T-helper 1 cell treated with Interleukin-12 subunit alpha and Interleukin-12 subunit beta and Interleukin-4 antibody, amounts not matched to agents 30 ng/mL and 1 ng/mL, for 36 hours (primary cell): ENCODE measurements at regions not wholly inside any gene's neighbourhood (a gene's known extent, or its start where the extent isn't known, plus 50 kb on each side); places are given as distances from the start of the nearest gene placed in this dataset.
"Not testable (repeated sequence)": the region's sequence is repeated elsewhere in the genome, so short reads cannot be mapped to it uniquely, and the experiment has no call there.

ENCODE experiments used
- intact Hi-C: fragments of 100-400 bp; cut with micrococcal nuclease; formaldehyde crosslinking; loops from one replicate; pipeline ENCODE4 v1.15.1; 2024

- intact Hi-C loops, result no loop called here
These were observed 159.4 kb upstream of the KBTBD8 start for GRCh38 chr3:66838704-66839103.

GRCh38 chr3:66839508-66839907 lies 158.6 kb upstream of the KBTBD8 start:
- intact Hi-C loops, result no loop called here

- intact Hi-C loops, result not testable (repeated sequence)
These were observed 155.2 kb upstream of the KBTBD8 start for GRCh38 chr3:66842761-66843464.

GRCh38 chr3:66851894-66852613 lies 146.1 kb upstream of the KBTBD8 start:
- intact Hi-C loops, result no loop called here

DNA sequence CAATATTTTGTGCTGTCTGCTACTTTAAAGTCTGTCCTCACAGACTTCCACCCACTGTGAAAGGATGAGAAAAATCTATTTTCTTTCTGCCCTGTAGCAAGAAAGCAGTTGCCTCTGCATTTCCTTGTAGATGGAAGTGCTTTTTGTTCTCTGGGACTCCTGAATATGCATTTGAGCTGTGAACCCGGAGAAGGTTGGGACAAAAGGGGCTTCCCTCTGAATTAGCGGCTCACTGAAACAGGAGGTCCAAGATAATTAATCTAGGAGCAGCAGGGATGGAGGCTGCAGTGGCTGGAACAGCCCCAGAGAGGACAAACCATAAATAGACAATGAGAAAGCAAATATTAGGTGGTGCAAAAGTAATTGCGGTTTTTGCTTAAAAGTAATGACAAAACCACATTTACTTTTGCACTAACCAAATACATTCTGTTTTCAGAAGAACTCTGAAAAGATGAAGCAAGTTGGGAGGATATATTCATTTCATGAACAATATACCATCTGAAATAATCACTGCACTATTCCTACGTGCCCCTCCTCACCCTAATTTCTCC lies 143.4 kb upstream of the KBTBD8 start:
- intact Hi-C loops, result no loop called here

DNA sequence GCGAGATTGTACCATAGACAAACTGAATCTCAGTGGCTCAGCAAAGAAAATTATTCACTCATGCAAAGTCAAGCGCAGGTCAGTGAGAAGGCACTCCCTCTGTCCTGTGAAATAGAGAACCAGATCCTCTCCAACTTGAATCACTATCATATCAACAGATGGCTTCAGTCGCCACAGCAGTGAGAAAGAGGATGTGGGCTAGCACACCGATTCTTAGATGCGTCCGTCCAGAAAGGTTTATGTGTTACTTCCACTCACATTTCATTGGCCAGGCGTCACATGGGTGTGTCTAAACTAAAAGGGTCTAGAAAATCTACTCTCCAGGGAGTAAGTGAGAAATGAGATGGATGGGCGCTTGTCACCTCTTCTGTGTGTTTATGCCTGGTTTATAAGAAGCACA lies 141.6 kb upstream of the KBTBD8 start:
- intact Hi-C loops, result no loop called here

DNA sequence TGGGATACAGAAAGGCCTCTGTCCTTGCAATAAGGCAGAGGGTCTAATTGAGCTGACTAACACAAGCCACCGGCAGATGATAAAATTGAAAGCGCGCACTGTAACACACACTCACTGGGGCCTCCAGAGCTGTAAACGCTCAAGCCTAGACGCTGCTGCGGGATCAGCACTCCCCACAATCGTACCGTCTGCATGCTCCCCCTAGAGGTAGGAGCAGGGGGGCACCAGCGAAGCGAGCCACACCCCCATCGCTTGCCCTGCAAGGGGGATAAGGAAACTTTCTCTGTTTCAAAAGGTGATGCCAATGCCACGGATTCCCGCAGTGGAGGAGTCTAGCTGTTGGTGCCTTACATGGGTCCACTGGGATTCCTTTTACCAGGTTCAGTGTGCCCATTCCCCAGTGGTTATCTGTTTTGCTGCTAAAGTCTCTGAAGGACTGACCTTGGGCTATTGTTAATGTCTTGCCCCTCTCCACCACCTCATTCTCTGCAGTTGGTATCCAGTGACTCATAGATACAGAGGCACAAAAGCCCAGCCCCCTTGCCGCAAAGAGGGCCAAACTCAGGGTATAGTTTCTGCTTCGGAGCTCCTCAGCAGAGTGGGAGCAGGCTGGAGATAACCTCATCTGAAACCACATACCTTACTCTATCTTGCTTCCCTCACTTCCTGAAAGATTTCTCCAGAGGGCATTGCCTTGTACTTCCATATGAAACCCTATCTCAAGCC lies 139.3 kb upstream of the KBTBD8 start:
- intact Hi-C loops, result no loop called here

DNA sequence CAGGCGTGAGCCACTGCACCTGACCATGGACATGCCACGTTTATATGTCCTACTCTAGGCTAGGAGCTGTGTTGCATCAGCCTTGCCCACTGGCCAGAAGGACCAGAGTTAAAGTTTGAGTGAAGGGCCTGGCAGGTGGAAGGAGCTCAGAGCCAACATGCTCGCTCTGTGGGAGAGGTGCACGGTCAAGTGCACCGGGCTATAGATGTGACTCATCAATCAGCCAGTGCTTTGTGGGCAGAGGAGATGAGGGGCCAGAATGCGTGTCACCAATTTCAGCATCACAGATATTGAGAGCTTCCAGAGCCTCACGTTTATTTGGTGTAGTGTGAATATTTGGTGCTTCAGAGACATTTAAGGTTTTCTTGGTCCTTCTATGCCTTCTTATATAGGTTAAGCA lies 137.3 kb upstream of the KBTBD8 start:
- intact Hi-C loops, result no loop called here

- intact Hi-C loops, result no loop called here
These were observed 134.6 kb upstream of the KBTBD8 start for GRCh38 chr3:66863205-66864111.

- intact Hi-C loops, result no loop called here
These were observed 113.4 kb upstream of the KBTBD8 start for GRCh38 chr3:66884659-66885058.

- intact Hi-C loops, result no loop called here
These were observed 112.6 kb upstream of the KBTBD8 start for GRCh38 chr3:66885326-66886000.

DNA sequence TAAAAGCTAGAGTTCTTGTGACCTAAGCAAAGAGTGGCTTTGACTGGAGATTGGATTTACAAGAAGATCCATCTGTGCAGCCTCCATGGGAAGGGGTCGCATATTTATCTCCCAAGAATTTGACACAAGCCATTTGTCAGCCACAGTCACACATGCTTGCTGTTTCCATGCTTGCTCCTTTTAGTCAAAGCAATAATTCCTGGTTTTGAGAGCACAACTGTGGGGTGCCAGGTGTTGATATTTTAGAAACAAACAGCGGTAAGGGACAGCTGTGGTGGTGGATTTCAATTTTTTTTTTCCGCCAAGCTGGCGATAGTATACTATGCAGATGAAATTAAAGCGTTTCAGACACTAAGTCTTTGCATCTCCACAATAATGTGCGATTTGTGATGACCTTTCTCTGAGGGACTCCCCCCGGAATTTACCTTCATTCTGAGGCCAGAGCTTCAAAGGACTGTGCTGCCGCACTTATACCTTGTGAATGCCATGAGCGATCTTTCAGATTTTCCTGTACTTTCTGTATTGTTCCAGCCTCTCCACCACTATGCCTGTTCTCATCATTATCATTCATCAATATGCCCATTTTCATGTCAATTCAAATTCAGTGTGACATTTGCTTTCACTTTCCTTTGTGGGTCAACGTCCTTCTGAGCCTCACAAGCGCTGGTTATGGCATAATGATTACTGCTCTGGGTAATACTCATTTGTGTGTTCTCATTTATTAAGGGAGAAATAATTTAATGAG lies 108.2 kb upstream of the KBTBD8 start:
- intact Hi-C loops, result no loop called here

- intact Hi-C loops, result no loop called here
These were observed 100.0 kb upstream of the KBTBD8 start for GRCh38 chr3:66898155-66898554.

- intact Hi-C loops, result no loop called here
These were observed 93.8 kb upstream of the KBTBD8 start for GRCh38 chr3:66904336-66904735.

DNA sequence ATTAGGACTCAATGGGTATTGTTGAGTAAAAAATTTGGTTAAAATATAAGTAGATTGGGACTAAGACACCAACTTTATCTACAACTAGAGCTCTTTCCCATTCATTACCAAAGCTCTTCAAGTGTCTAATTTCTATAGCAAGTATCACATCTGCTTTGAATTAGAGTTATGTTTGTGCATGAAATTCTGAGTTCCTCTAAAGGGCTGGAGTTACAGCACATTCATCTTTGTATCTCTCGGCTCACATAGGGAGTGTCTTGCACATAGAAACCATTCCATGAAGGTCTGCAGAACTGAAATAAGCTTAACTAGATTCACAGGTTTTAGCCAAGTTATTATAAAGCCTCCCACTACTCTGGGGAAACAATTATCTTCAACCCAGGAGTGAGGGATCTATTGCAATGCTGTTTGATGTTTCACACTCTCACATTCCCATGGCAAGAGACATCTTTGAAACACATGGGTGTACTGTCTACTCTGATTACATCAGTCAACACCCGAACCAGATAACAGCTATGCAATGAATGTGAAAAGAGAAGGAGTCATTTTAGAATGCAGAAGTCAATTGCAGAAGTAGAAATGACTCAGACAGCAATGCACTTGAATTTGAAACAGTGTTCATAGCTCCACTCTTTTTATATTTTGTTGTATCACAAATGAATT lies 93.1 kb upstream of the KBTBD8 start:
- intact Hi-C loops, result no loop called here

DNA sequence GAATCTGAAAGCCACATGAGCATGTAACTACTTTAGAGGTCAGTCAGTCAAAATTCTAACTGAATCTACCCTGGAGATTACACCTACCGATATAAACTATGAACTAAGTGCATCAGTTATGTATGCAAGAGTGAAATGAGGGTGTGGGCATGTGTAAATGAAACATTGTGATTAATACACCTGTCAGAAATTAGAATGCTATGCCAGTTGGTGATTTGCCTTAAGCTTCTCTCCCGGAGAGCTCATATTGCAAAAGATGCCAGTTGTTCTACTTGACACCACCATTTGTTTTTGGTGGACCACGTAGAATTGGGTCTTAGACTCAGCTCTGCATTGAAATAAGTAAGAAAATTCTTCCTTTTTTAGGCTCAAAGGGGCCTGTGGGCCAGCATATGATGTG lies 91.0 kb upstream of the KBTBD8 start:
- intact Hi-C loops, result no loop called here

DNA sequence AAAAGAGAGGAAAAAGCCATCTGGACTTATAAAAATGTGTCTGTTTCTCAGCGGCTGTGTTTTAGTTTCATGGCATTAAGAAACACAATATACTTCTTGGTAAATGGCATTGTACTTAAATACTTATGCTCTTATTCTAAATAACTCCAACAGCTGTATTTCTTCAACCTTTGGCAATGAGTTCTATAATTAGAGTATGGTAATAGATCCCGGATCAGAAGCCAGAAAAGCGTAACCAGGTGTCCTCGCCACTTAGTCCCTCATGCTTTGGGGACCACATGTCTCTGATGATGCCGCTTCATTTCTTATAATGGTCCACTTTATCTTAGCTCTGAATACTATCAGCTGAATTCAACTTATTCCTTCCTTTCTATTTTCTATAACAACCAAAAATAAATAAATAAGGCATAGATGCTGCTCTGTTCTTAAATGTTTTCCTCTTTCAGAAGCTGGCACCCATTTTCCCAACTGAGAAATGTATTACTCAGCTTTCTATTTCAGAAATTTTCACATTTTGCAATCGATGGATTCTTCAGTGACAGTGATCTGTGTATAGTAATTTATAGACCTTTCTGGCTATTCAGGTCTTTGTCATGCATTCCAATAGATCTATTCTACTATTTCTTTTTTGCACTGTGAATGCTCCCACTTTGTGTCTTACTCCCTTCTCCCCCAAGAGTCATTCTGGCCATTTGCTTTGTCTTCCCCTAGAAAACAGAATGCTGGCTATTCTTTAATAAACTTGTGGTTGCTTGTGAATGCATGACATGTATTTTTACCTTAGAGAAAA lies 87.6 kb upstream of the KBTBD8 start:
- intact Hi-C loops, result no loop called here

DNA sequence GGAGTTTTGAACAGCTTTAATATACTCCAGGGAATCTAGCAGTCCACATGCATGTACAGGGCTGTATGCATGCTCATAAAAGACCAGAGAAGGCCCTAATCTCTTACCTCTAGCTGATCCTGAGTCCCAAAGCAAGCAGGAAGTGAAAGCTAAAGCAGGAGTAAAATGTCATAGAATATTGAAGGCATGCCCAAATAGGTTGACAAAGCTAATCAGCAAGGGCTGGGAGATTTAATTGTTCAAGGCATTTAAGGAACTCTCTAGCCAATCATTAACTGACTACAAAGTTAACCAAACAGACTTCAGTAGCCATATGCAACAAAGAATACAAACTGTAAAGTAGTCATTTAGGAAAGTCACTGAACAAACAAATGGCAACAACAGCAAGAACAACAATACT lies 85.8 kb upstream of the KBTBD8 start:
- intact Hi-C loops, result no loop called here
